Transverse colon (tissue), 4 donors: ENCODE measurements at regions not wholly inside any gene's neighbourhood (a gene's known extent, or its start where the extent isn't known, plus 50 kb on each side); places are given as distances from the start of the nearest gene placed in this dataset.

ENCODE experiments used
- DNase-seq: peaks from one replicate; pipeline ENCODE4 v3.0.0-alpha.2; 2019
- H3K27ac ChIP-seq, 4 donors: fragments of 200-600 bp; sonication (generic); 2 replicates each; pipeline ENCODE4 v1.5.1; 2016 to 2018; ENCODE audit warnings: inconsistent platforms in 4 of 4
- H3K27me3 ChIP-seq: fragments of 200-600 bp; sonication (generic); 2 replicates; pipeline ENCODE4 v1.5.1; 2017; ENCODE audit warnings: inconsistent platforms
- H3K36me3 ChIP-seq, 4 donors: fragments of 200-600 bp; sonication (generic); 2 replicates each; pipeline ENCODE4 v1.5.1; 2017 to 2019; ENCODE audit warnings: inconsistent platforms in 4 of 4
- H3K4me1 ChIP-seq, 4 donors: fragments of 200-600 bp; sonication (generic); 2 replicates each; pipeline ENCODE4 v1.5.1; 2017 to 2020; ENCODE audit warnings: inconsistent platforms in 4 of 4
- H3K4me3 ChIP-seq, 4 donors: fragments of 200-600 bp; sonication (generic); 1 replicate in 1 of 4; 2 replicates in 3 of 4; pipeline versions ENCODE4 v1.5.1 to v1.6.1; 2017 to 2019; ENCODE audit warnings: inconsistent platforms in 4 of 4
- H3K9me3 ChIP-seq, 2 donors: fragments of 200-600 bp; sonication (generic); 2 replicates each; pipeline ENCODE4 v1.5.1; 2017 to 2019; ENCODE audit warnings: inconsistent platforms in 2 of 2
- EP300 ChIP-seq: sonication (generic); formaldehyde crosslinking; IDR thresholded peaks from one replicate; pipeline ENCODE4 v1.6.1; 2017; ENCODE audit warnings: antibody characterized with exemption, low read depth
- POLR2A ChIP-seq: fragments of 450-650 bp; IDR thresholded peaks from one replicate; pipeline ENCODE4 v1.6.1; 2016; ENCODE audit warnings: antibody characterized with exemption, mild to moderate bottlenecking, moderate library complexity
- POLR2AphosphoS5 ChIP-seq, 3 donors: sonication (generic); formaldehyde crosslinking; IDR thresholded peaks; one replicate each; pipeline ENCODE4 v1.6.1; 2016; ENCODE audit warnings: antibody characterized with exemption in 3 of 3
- WGBS, 2 donors: methylation state at CpG; one replicate each; pipeline ENCODE4 v1.1.5; 2018; ENCODE audit warnings: low coverage in 1 of 2; 5-methylcytosine and 5-hydroxymethylcytosine counted together
- in situ Hi-C, 4 donors: fragments of 200-750 bp; cut with MboI; loops; one replicate each; pipeline versions ENCODE4 v1.15.0 to v1.15.1; 2017; ENCODE audit warnings: low sequenced_read_pairs in 3 of 4, low pct_ligation_motif_present in 1 of 4, low pct_unique_long_range_greater_than_20kb in 1 of 4
- intact Hi-C: fragments of 100-400 bp; cut with DNase I; formaldehyde crosslinking; loops from one replicate; pipeline ENCODE4 v1.15.1; 2023; ENCODE audit warnings: low total_unique reads
- TF ChIP-seq, protein P1 (sequence below), 5 experiments: fragments of 200-600 bp in 3 of 5; fragments of 450-650 bp in 2 of 5; sonication (generic) in 3 of 5; IDR thresholded peaks; 1 replicate in 2 of 5; 2 replicates in 3 of 5; pipeline ENCODE4 v1.5.1; 2016 to 2017; ENCODE audit warnings: antibody characterized with exemption in 5 of 5, inconsistent platforms in 3 of 5, mild to moderate bottlenecking in 2 of 5, moderate library complexity in 1 of 5

DNA sequence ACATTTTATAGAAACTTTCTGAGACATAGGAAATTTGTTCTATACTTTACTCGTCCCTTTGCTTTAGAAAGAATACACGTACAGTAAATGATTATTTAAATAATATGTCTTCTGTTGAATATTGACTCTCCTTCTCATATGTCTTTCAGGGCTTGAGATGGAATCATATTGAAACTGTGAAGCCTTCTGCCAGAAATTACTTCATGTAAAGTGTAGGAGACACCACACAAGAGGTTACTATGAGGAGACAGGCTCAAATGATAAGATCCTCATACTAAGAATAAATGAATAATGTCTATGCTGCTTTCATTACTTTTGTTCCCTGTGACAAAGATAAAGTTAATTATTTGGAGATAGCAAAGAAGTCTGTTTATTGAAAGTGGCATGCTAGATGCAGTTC, 1240.3 kb upstream of the MAP3K7 start:
- in situ Hi-C loops (no loop called here), intact Hi-C loops (no loop called here)
- H3K27ac ChIP-seq, result no peak overlapping the region
- H3K27me3 ChIP-seq, result no peaks in the 10 kb centered on the region
- no peaks in the 10 kb centered on the region for H3K9me3 ChIP-seq
- DNase-seq, result no peak
- no peaks in the 10 kb centered on the region for H3K36me3 ChIP-seq
- WGBS, 2 donors, result 83% methylated on average over 2 of the region's 2 CpGs
- TF ChIP-seq POLR2A (no peak), EP300 (no peak), POLR2AphosphoS5 (IDR thresholded peaks at IDR 0.05) (no peak)
- TF ChIP-seq, protein P1, sequence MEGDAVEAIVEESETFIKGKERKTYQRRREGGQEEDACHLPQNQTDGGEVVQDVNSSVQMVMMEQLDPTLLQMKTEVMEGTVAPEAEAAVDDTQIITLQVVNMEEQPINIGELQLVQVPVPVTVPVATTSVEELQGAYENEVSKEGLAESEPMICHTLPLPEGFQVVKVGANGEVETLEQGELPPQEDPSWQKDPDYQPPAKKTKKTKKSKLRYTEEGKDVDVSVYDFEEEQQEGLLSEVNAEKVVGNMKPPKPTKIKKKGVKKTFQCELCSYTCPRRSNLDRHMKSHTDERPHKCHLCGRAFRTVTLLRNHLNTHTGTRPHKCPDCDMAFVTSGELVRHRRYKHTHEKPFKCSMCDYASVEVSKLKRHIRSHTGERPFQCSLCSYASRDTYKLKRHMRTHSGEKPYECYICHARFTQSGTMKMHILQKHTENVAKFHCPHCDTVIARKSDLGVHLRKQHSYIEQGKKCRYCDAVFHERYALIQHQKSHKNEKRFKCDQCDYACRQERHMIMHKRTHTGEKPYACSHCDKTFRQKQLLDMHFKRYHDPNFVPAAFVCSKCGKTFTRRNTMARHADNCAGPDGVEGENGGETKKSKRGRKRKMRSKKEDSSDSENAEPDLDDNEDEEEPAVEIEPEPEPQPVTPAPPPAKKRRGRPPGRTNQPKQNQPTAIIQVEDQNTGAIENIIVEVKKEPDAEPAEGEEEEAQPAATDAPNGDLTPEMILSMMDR (IDR thresholded peaks at IDR 0.05), result no peak
- no peak overlapping the region for H3K4me3 ChIP-seq
- no peaks in the 10 kb centered on the region for H3K4me1 ChIP-seq

DNA sequence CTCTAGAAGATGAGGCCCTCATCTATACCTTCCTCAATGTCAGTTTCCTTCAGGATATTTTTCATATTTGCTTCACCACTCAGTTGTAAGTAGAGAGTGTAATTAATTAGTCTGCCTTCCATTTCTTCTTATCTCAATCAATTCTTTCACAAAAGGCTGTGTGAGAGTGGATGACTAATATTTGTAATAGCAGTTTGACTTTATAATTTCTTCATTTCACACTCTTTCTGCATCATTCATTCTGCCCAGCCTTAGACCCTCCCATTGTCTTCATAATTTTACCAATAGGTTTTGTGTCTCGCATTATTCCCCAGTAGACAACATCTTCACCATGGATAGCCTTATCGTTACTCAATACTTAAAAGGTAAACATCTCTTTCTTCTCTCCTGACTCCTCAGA, 1239.3 kb upstream of the MAP3K7 start:
- Histone ChIP-seq H3K4me1 (no peaks in the 10 kb centered on the region), H3K9me3 (no peaks in the 10 kb centered on the region), H3K36me3 (no peaks in the 10 kb centered on the region), H3K27ac (no peak overlapping the region), H3K4me3 (no peak overlapping the region), H3K27me3 (no peaks in the 10 kb centered on the region)
- WGBS, 2 donors, result 71 to 78% methylated on average over 2 of the region's 2 CpGs
- no peak for DNase-seq
- intact Hi-C loops (no loop called here), in situ Hi-C loops (no loop called here)
- no peak for TF ChIP-seq POLR2A
- TF ChIP-seq, protein P1 (IDR thresholded peaks at IDR 0.05), result no peak
- TF ChIP-seq EP300, result no peak
- TF ChIP-seq POLR2AphosphoS5 (IDR thresholded peaks at IDR 0.05), result no peak

DNA sequence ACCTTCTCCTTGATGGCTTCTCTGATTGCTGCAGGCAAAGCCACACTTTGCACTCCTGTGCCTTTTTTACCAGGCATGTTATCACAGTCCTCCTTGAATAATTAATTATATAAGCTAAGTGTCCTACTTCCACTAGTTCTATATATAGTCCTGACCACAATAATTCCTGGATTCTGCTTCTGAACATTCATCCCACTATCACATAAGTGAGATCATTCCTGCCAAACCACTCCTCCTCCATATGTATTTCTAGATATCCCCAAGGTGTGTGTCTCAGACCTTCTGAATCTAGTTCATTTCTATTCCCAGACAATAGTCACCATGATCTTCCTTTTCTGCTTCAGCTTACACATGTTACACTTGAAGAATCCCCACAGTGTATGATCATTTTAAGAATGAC, 1237.5 kb upstream of the MAP3K7 start:
- in situ Hi-C loops (no loop called here), intact Hi-C loops (no loop called here)
- no peaks in the 10 kb centered on the region for H3K4me1 ChIP-seq
- no peak overlapping the region for H3K4me3 ChIP-seq
- TF ChIP-seq POLR2AphosphoS5 (IDR thresholded peaks at IDR 0.05), result no peak
- no peak for TF ChIP-seq POLR2A
- TF ChIP-seq, protein P1 (IDR thresholded peaks at IDR 0.05), result no peak
- TF ChIP-seq EP300, result no peak
- no peaks in the 10 kb centered on the region for H3K36me3 ChIP-seq
- H3K27me3 ChIP-seq, result no peaks in the 10 kb centered on the region
- no peak overlapping the region for H3K27ac ChIP-seq
- no peak for DNase-seq
- no peaks in the 10 kb centered on the region for H3K9me3 ChIP-seq

DNA sequence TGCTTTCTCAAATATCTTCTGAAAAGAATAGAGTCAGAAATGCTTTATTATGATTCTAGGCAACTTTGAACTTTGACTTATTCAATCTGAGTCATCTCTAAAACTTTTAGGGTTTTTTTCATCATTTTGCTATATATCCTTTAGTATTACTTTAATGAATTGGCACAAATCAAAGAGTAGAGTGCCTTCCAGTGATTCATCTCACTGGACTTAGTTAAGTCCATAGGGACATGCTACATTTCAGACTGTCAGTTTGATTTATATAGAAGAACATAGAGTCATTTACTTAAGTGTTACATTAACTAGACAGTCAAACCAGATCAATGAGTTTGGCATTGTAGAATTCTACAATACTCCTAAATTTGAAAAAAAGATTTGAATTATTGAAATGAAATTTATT, 1235.7 kb upstream of the MAP3K7 start:
- no peak for DNase-seq
- no peaks in the 10 kb centered on the region for H3K9me3 ChIP-seq
- no peak overlapping the region for H3K4me3 ChIP-seq
- in situ Hi-C loops (no loop called here), intact Hi-C loops (no loop called here)
- H3K4me1 ChIP-seq, result no peaks in the 10 kb centered on the region
- no peak overlapping the region for H3K27ac ChIP-seq
- TF ChIP-seq EP300, result no peak
- TF ChIP-seq, protein P1 (IDR thresholded peaks at IDR 0.05), result no peak
- TF ChIP-seq POLR2AphosphoS5 (IDR thresholded peaks at IDR 0.05), result no peak
- TF ChIP-seq POLR2A, result no peak
- no peaks in the 10 kb centered on the region for H3K27me3 ChIP-seq
- H3K36me3 ChIP-seq, result no peaks in the 10 kb centered on the region
